ENCODE measurements at regions not wholly inside any gene's neighbourhood (a gene's known extent, or its start where the extent isn't known, plus 50 kb on each side); places are given as distances from the start of the nearest gene placed in this dataset.
"Not testable (repeated sequence)": the region's sequence is repeated elsewhere in the genome, so short reads cannot be mapped to it uniquely, and the experiment has no call there.

- no peak for DNase-seq (ENCODE audit: low read depth, low spot score)
These were observed 84.4 kb upstream of the CNEP1R1 start for GRCh38 chr16:49940464-49941224.

- DNase-seq (ENCODE audit: low read depth, low spot score): no peak
These were observed 80.8 kb upstream of the CNEP1R1 start for GRCh38 chr16:49944221-49944620.

- no peak for DNase-seq (ENCODE audit: low read depth, low spot score)
These were observed 76.9 kb upstream of the CNEP1R1 start for GRCh38 chr16:49947907-49948678.

- no peak for DNase-seq (ENCODE audit: low read depth, low spot score)
These were observed 73.3 kb upstream of the CNEP1R1 start for GRCh38 chr16:49951574-49952195.

GRCh38 chr16:49952386-49952785, 72.6 kb upstream of the CNEP1R1 start:
- DNase-seq (ENCODE audit: low read depth, low spot score): no peak

- no peak for DNase-seq (ENCODE audit: low read depth, low spot score)
These were observed 71.9 kb upstream of the CNEP1R1 start for GRCh38 chr16:49953090-49953489.

- no peak for DNase-seq (ENCODE audit: low read depth, low spot score)
These were observed 69.2 kb upstream of the CNEP1R1 start for GRCh38 chr16:49955858-49956257.

- DNase-seq (ENCODE audit: low read depth, low spot score): no peak
These were observed 68.1 kb upstream of the CNEP1R1 start for GRCh38 chr16:49956915-49957314.

GRCh38 chr16:49958448-49958847, 66.6 kb upstream of the CNEP1R1 start:
- DNase-seq (ENCODE audit: low read depth, low spot score): no peak

GRCh38 chr16:49959552-49960277, 65.3 kb upstream of the CNEP1R1 start:
- DNase-seq (ENCODE audit: low read depth, low spot score): no peak

- no peak for DNase-seq (ENCODE audit: low read depth, low spot score)
These were observed 63.9 kb upstream of the CNEP1R1 start for GRCh38 chr16:49961089-49961488.

GRCh38 chr16:49962566-49962965, 62.5 kb upstream of the CNEP1R1 start:
- DNase-seq (ENCODE audit: low read depth, low spot score): not testable (repeated sequence)

- no peak for DNase-seq (ENCODE audit: low read depth, low spot score)
These were observed 60.7 kb upstream of the CNEP1R1 start for GRCh38 chr16:49964316-49964715.

GRCh38 chr16:49964973-49965372, 60.1 kb upstream of the CNEP1R1 start:
- DNase-seq (ENCODE audit: low read depth, low spot score): no peak

GRCh38 chr16:49967012-49967559, 57.9 kb upstream of the CNEP1R1 start:
- no peak for DNase-seq (ENCODE audit: low read depth, low spot score)

- DNase-seq (ENCODE audit: low read depth, low spot score): no peak
These were observed 55.7 kb upstream of the CNEP1R1 start for GRCh38 chr16:49969091-49970030.

- DNase-seq (ENCODE audit: low read depth, low spot score): no peak
These were observed 54.1 kb upstream of the CNEP1R1 start for GRCh38 chr16:49970797-49971431.

GRCh38 chr16:49972280-49972679, 52.7 kb upstream of the CNEP1R1 start:
- DNase-seq (ENCODE audit: low read depth, low spot score): no peak

- no peak for DNase-seq (ENCODE audit: low read depth, low spot score)
These were observed 52.1 kb upstream of the CNEP1R1 start for GRCh38 chr16:49972961-49973360.

All from activated naive CD8-positive, alpha-beta T cell treated with anti-CD3 and anti-CD28 coated beads, Interleukin-2, amount 50 U/mL, for 16 hours (primary cell).